GM12872 (cell line): ENCODE measurements at regions not wholly inside any gene's neighbourhood (a gene's known extent, or its start where the extent isn't known, plus 50 kb on each side); places are given as distances from the start of the nearest gene placed in this dataset.

Source experiments
- TF ChIP-seq, protein P1 (sequence below): IDR thresholded peaks from 3 replicates; pipeline ENCODE4 v1.5.1; 2011; ENCODE audit warnings: low read depth, mild to moderate bottlenecking, low read length, moderate library complexity; ENCODE audit not compliant: insufficient read depth

DNA sequence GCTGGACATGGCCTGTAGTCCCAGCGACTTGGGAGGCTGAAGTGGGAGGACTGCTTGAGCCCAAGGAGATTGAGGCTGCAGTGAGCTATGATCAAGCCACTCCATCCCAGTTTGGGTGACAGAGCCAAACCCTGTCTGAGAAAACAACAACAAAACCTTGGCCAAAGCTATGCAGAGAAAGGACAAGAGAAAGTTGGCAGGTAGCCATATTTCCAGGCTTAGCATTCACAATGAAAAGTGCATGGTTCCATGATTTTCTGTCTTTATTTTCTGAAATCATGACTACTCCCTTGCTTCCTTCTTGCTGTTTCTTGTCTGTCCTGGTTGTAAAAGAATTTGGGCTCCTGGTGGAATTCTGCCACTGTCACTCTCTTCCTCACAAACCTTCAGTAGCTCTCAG is 284.6 kb upstream of the C2CD4B start:
- TF ChIP-seq, protein P1, sequence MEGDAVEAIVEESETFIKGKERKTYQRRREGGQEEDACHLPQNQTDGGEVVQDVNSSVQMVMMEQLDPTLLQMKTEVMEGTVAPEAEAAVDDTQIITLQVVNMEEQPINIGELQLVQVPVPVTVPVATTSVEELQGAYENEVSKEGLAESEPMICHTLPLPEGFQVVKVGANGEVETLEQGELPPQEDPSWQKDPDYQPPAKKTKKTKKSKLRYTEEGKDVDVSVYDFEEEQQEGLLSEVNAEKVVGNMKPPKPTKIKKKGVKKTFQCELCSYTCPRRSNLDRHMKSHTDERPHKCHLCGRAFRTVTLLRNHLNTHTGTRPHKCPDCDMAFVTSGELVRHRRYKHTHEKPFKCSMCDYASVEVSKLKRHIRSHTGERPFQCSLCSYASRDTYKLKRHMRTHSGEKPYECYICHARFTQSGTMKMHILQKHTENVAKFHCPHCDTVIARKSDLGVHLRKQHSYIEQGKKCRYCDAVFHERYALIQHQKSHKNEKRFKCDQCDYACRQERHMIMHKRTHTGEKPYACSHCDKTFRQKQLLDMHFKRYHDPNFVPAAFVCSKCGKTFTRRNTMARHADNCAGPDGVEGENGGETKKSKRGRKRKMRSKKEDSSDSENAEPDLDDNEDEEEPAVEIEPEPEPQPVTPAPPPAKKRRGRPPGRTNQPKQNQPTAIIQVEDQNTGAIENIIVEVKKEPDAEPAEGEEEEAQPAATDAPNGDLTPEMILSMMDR, result no peak

DNA sequence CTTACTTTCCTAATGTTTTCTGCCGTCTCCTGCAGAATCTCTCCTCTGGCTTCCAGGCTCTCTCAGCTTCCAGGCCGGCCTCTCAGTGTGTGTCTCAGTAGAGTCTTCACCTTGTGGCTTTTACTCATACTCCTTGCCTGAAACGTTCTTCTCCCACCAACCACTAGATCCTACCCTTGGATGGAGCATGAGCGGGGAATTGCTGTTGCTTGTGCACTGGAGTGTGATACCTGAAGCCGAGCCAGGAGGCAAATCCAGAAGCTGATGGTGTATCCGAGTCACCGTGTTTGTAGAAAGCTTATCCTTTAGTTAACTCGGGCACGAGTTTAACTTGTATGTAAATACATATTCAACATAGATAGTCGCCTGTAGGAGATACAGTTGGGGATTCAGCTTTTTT is 285.0 kb upstream of the C2CD4B start:
- TF ChIP-seq, protein P1, result no peak

DNA sequence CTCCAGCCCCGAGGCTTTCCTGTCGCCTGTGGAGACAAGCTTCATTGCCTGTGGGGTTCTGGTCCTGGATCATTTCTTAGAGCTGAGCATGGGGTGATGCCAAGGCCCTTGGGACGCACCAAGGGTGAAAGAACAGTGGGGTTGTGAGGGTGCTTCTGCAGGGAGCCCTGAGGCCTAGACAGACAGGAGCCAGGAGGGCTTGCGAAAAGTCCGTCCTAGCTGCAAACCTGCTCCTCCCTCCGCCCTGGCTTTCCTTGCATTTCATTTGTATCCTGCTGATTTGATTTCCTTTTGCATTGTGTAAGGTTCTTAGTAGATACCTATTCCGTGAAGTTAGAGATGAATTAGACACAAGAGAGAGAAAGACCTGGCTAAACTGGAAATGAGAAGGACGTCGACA is 286.9 kb upstream of the C2CD4B start:
- TF ChIP-seq, protein P1, result no peak

DNA sequence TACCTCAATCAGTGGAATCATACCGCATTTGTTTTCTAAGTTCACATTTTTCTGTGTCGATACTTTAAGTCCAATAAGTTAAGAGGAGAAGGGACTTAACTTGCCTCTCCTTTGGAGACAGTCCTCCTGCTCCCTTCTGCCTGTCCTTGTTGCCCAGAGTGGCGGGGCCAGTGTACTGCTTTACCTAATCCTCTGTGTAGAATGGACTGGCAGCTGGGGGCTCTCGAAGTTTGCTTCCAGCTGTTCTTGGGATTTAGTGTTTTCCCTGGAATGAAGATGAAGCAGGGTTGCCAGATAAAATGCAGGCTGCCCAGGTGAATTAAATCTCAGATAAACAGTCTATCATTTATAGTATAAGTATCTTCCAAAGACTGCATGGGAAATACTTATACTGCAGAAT is 287.6 kb upstream of the C2CD4B start:
- TF ChIP-seq, protein P1, result no peak

DNA sequence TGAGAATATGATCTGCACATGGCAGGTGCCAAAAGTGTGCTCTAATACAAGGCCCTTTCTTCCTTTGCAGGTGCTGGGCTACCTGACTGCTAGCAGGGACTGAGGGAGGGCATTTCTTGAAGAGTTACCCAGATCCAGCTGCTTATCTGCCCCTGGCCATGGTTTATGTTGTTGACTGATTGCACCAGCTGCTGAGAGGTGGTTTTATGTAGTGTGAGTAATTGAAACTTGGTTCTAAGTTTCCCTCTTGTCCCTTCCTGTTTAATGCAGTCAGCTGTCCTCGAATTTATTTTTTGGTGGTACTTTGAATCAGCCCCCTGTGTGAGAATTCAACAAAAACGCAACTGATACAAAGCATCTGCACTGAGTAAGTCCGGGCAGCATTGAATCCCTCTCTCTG is 288.3 kb upstream of the C2CD4B start:
- TF ChIP-seq, protein P1, result no peak

DNA sequence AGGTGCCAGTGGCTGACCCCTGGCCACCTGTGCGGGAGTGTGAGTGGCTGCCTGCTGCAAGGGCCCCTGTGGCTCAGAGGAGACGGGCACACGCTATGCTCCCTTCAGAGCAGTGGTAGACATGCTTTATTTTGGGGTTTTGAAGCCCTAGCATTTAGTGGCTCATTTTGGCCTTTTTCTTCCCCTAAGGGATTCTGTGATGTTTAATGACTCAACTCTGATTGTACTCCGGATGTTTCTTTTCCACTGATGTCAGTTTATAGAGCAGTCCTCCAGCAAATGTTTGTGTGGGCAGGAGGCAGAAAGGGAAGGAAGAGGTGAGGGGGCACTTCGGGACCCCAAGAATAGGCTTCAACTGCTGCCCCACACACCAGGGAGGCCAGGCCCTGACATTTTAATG is 288.9 kb upstream of the C2CD4B start:
- TF ChIP-seq, protein P1, result no peak

DNA sequence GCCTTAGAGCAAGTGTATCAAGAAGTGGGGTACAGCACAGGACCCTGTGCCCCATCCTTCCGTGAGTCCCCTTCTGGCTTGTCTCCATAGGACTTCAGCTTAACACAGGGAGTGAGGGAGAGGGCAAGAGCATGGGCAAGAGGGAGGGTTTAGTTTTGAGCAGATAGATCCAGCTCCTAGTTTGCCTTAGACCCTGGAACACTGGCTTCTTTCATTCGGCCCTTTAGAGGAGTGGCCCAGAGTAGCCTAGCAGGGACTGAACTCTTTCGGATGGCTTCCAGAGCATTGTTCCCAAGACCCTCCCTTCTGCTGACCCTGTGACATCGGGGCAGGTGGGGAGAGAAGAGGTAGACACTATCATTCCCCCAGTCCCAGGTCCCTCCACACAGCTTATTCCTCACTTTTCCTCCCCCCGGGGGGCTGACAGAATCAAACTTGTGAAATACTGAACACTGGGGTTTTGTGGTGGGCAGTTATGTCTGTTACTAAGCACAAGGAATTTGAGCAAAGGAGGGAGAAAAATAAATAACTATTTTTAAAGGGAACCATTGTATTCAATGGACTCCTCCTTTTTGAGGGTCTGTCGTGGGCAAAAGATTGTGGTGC is 289.6 kb upstream of the C2CD4B start:
- TF ChIP-seq, protein P1, result no peak

DNA sequence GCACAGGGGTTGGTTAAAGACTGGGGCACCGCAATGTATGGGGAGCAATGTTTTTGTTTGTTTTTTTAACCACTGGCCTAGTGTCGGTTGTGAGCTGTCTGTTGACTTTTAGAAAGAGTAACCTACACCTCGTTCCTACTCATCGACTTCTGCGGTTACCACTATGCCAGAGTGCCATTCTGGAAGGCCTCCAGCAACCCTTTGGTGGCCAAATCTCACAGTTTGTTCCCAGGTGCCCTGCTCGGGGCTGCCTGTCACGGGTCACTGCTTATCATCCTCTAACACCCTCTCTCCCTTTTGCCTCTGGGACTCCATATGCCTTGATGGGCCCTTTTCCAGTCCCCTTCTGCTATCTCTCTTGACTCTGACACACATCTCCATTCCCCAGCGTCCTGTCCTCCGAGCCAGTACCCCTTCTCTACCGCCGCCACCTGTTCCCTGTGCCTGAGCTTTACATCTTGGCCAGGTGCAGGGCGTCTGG is 290.4 kb upstream of the C2CD4B start:
- TF ChIP-seq, protein P1, result no peak
